Heart left ventricle (tissue), 13 donors: ENCODE measurements at regions not wholly inside any gene's neighbourhood (a gene's known extent, or its start where the extent isn't known, plus 50 kb on each side); places are given as distances from the start of the nearest gene placed in this dataset.

Experiments
- POLR2A ChIP-seq, 2 donors: fragments of 450-650 bp; IDR thresholded peaks; one replicate each; pipeline ENCODE4 v1.6.1; 2017; ENCODE audit warnings: antibody characterized with exemption in 2 of 2, mild to moderate bottlenecking in 2 of 2, moderate library complexity in 2 of 2
- TF ChIP-seq, protein P1 (sequence below), 12 donors: fragments of 200-600 bp; sonication (generic) in 4 of 12; IDR thresholded peaks; one replicate each; pipeline versions ENCODE4 v1.5.0 to v1.8.0; 2018 to 2022; ENCODE audit warnings: antibody characterized with exemption in 12 of 12, mild to moderate bottlenecking in 5 of 12
- donor health status: ischemic (EF 13 %, LVEDD 7.1; RV severe dilation, severe dysfunction).
- donor health status: DM: no; HTN: yes; CAD: no.
- donor health status: DM: no; HTN: no; CAD: no.
- donor health status: ischemic (EF 25% LVEDD 6.9; RV normal size, moderate dysfunction).
- donor health status: ischemic (EF 25% LVEDD 5.7; RV mildly dilated, moderate dysfunction).
- donor health status: ischemic (EF 35%, LVEDD 5.7; RV mildly dilated, moderate dysfunction).
- donor health status: nonischemic (EF 11% LVEDD 7.7; RV severe dilation, severe dysfunction).
- donor health status: DM: yes; HTN: yes; CAD: no.
- donor health status: PGD.
- donor health status: ischemic (EF 29% LVEDD 5.4; RV normal size, mild dysfunction).
- donor health status: nonischemic (EF 23%, LVEDD 6.1; RV moderate dilation, normal function).

DNA sequence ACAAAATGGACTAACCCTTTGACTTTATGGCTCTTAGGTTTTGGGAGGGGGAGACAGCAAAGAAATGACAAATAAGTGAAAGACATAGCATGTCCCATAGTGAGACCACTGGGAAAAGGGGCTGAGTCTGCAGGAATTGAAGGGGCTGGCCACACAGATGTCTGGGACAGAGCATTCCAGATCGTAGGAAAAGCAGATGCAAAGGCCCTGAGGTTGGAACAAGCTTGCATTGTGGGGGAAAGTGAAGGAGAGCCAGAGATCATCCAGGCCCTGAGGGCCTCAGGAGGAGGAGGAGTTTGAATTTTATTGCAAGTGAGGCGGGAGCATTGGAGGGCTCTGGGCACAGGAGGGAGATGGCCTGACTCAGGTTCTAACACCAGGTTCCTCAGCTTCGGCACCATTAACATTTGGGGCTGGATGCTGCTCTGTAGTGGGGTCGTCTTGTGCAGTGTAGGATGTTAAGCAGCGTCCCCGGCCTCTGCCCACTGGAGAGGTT, 97.5 kb downstream of the CEBPB start:
- TF ChIP-seq, protein P1, sequence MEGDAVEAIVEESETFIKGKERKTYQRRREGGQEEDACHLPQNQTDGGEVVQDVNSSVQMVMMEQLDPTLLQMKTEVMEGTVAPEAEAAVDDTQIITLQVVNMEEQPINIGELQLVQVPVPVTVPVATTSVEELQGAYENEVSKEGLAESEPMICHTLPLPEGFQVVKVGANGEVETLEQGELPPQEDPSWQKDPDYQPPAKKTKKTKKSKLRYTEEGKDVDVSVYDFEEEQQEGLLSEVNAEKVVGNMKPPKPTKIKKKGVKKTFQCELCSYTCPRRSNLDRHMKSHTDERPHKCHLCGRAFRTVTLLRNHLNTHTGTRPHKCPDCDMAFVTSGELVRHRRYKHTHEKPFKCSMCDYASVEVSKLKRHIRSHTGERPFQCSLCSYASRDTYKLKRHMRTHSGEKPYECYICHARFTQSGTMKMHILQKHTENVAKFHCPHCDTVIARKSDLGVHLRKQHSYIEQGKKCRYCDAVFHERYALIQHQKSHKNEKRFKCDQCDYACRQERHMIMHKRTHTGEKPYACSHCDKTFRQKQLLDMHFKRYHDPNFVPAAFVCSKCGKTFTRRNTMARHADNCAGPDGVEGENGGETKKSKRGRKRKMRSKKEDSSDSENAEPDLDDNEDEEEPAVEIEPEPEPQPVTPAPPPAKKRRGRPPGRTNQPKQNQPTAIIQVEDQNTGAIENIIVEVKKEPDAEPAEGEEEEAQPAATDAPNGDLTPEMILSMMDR (IDR thresholded peaks at IDR 0.05) = no peak
- TF ChIP-seq POLR2A (IDR thresholded peaks at IDR 0.05) = no peak
